ENCODE measurements at regions not wholly inside any gene's neighbourhood (a gene's known extent, or its start where the extent isn't known, plus 50 kb on each side); places are given as distances from the start of the nearest gene placed in this dataset.
"Not testable (repeated sequence)": the region's sequence is repeated elsewhere in the genome, so short reads cannot be mapped to it uniquely, and the experiment has no call there.

- H3K4me3 ChIP-seq; H3K4me1 ChIP-seq; in situ Hi-C loops (cut with MboI; ENCODE audit: low sequenced_read_pairs in 4 of 4); intact Hi-C loops (cut with DNase I; ENCODE audit: low total_unique reads); H3K36me3 ChIP-seq; H3K27me3 ChIP-seq; DNase-seq; ATAC-seq; H3K9me3 ChIP-seq; H3K27ac ChIP-seq: not testable (repeated sequence)
Observed at GRCh38 chr1:83134322-83135014, 864.5 kb downstream of the TTLL7 start.

DNA sequence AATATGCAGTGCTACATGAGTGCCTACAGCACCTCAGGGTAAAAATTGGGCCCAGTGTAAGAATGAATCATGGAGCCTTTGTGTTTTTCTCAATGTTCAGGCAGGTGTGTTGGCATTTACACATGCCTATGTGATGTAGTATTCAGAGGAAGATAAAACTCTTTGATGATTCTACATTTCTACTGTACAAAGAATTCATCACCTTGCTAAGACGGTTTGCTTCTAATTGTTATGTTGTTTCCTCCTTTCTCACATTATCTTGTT, 867.3 kb downstream of the TTLL7 start:
- TF ChIP-seq POLR2A (IDR thresholded peaks at IDR 0.05): no peak
- intact Hi-C loops (cut with DNase I; ENCODE audit: low total_unique reads): no loop called here
- H3K27me3 ChIP-seq: no peaks in the 10 kb centered on the region
- in situ Hi-C loops (cut with MboI; ENCODE audit: low sequenced_read_pairs in 4 of 4): no loop called here
- H3K4me1 ChIP-seq: no peaks in the 10 kb centered on the region
- no peaks in the 10 kb centered on the region for H3K36me3 ChIP-seq
- ATAC-seq (no peak), DNase-seq (no peak)
- no peak overlapping the region for H3K27ac ChIP-seq
- no peaks in the 10 kb centered on the region for H3K9me3 ChIP-seq
- H3K4me3 ChIP-seq: no peak overlapping the region

GRCh38 chr1:83130886-83131691, 867.8 kb downstream of the TTLL7 start:
- Histone ChIP-seq H3K9me3 (no peaks in the 10 kb centered on the region), H3K4me3 (no peak overlapping the region), H3K36me3 (no peaks in the 10 kb centered on the region), H3K27ac (no peak overlapping the region), H3K4me1 (no peaks in the 10 kb centered on the region), H3K27me3 (no peaks in the 10 kb centered on the region)
- intact Hi-C loops (cut with DNase I; ENCODE audit: low total_unique reads) (no loop called here), in situ Hi-C loops (cut with MboI; ENCODE audit: low sequenced_read_pairs in 4 of 4) (no loop called here)
- TF ChIP-seq, protein P1, sequence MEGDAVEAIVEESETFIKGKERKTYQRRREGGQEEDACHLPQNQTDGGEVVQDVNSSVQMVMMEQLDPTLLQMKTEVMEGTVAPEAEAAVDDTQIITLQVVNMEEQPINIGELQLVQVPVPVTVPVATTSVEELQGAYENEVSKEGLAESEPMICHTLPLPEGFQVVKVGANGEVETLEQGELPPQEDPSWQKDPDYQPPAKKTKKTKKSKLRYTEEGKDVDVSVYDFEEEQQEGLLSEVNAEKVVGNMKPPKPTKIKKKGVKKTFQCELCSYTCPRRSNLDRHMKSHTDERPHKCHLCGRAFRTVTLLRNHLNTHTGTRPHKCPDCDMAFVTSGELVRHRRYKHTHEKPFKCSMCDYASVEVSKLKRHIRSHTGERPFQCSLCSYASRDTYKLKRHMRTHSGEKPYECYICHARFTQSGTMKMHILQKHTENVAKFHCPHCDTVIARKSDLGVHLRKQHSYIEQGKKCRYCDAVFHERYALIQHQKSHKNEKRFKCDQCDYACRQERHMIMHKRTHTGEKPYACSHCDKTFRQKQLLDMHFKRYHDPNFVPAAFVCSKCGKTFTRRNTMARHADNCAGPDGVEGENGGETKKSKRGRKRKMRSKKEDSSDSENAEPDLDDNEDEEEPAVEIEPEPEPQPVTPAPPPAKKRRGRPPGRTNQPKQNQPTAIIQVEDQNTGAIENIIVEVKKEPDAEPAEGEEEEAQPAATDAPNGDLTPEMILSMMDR (IDR thresholded peaks at IDR 0.05 in 4 of 5, conservative IDR thresholded peaks at IDR 0.05 in 1 of 5): no peak
- no peak for TF ChIP-seq POLR2A (IDR thresholded peaks at IDR 0.05)
- no peak for DNase-seq
- ATAC-seq: no peak

GRCh38 chr1:83129107-83129506, 869.8 kb downstream of the TTLL7 start:
- H3K27ac ChIP-seq: no peak overlapping the region

GRCh38 chr1:83125456-83125855, 873.5 kb downstream of the TTLL7 start:
- no peaks in the 10 kb centered on the region for H3K36me3 ChIP-seq
- intact Hi-C loops (cut with DNase I; ENCODE audit: low total_unique reads): no loop called here
- no peaks in the 10 kb centered on the region for H3K9me3 ChIP-seq
- in situ Hi-C loops (cut with MboI; ENCODE audit: low sequenced_read_pairs in 4 of 4): no loop called here
- H3K4me3 ChIP-seq: no peak overlapping the region
- H3K4me1 ChIP-seq: no peaks in the 10 kb centered on the region
- H3K27me3 ChIP-seq: no peaks in the 10 kb centered on the region
- no peak for DNase-seq
- H3K27ac ChIP-seq: no peak overlapping the region
- no peak for ATAC-seq
- no peak for TF ChIP-seq POLR2A (IDR thresholded peaks at IDR 0.05)
- TF ChIP-seq, protein P1 (IDR thresholded peaks at IDR 0.05 in 4 of 5, conservative IDR thresholded peaks at IDR 0.05 in 1 of 5): no peak

More at GRCh38 chr1:83129107-83129506, 869.8 kb downstream of the TTLL7 start:
- DNase-seq (no peak), ATAC-seq (no peak)
- Histone ChIP-seq H3K9me3 (no peaks in the 10 kb centered on the region), H3K27me3 (no peaks in the 10 kb centered on the region), H3K36me3 (no peaks in the 10 kb centered on the region), H3K4me3 (no peak overlapping the region), H3K4me1 (no peaks in the 10 kb centered on the region)
- intact Hi-C loops (cut with DNase I; ENCODE audit: low total_unique reads) (no loop called here), in situ Hi-C loops (cut with MboI; ENCODE audit: low sequenced_read_pairs in 4 of 4) (no loop called here)
- no peak for TF ChIP-seq POLR2A (IDR thresholded peaks at IDR 0.05)
- TF ChIP-seq, protein P1 (IDR thresholded peaks at IDR 0.05 in 4 of 5, conservative IDR thresholded peaks at IDR 0.05 in 1 of 5): no peak

Measured in gastrocnemius medialis (tissue), 4 donors.